A549 (cell line): ENCODE measurements at regions not wholly inside any gene's neighbourhood (a gene's known extent, or its start where the extent isn't known, plus 50 kb on each side); places are given as distances from the start of the nearest gene placed in this dataset.

ENCODE experiments used
- ATAC-seq, 2 experiments: fragments of 200-7000 bp in 1 of 2; fragments of >200 bp in 1 of 2; cut with Nextera tagmentation in 1 of 2; cut with Tn5 transposase in 1 of 2; 3 replicates each; pipeline versions ENCODE4 v1.8.0 to v1.9.1; 2018 to 2020; ENCODE audit warnings: mild to moderate bottlenecking in 1 of 2, moderate library complexity in 1 of 2
- CTCF ChIA-PET: fragments of 300-600 bp; sonication (Branson Sonifier 250); formaldehyde crosslinking; extraction: SDS; loops from one replicate; lab custom pipeline; 2021; ENCODE audit warnings: antibody characterized with exemption, inconsistent platforms; lab: Yijun Ruan, JAX
- POLR2A ChIA-PET: fragments of 350-600 bp; formaldehyde crosslinking; extraction: SDS; loops from one replicate; lab custom pipeline; 2021; ENCODE audit warnings: antibody characterized with exemption, inconsistent platforms; lab: Yijun Ruan, JAX
- DNase-seq, 2 experiments: peaks; one replicate each; pipeline versions ENCODE4 v3.0.0 to v3.0.0-alpha.2; 2011 to 2016; ENCODE audit warnings: low read depth in 1 of 2, low spot score in 1 of 2
- FAIRE-seq: peaks from 2 replicates; lab custom pipeline; 2011; peaks lifted over from hg19 to GRCh38; lab: Jason Lieb, UNC
- H3K27ac ChIP-seq, 2 experiments: fragments of >200 bp; sonication (Bioruptor Twin); formaldehyde crosslinking; 3 replicates each; pipeline ENCODE4 v1.5.1; 2016 to 2017
- H3K4me1 ChIP-seq: fragments of >200 bp; sonication (Bioruptor Twin); formaldehyde crosslinking; 3 replicates; pipeline ENCODE4 v1.6.1; 2016
- H3K4me2 ChIP-seq: fragments of >200 bp; sonication (Bioruptor Twin); formaldehyde crosslinking; 3 replicates; pipeline ENCODE4 v1.6.1; 2016
- H3K4me3 ChIP-seq: fragments of >200 bp; sonication (Bioruptor Twin); formaldehyde crosslinking; 3 replicates; pipeline ENCODE4 v1.5.1; 2016
- H3K9me3 ChIP-seq: fragments of >200 bp; sonication (Bioruptor Twin); formaldehyde crosslinking; 3 replicates; pipeline ENCODE4 v1.6.1; 2016
- CBX2 ChIP-seq: fragments of 200-600 bp; sonication (generic); IDR thresholded peaks from 2 replicates; pipeline ENCODE4 v1.6.1; 2016; ENCODE audit warnings: low read depth, mild to moderate bottlenecking, borderline replicate concordance
- CBX8 ChIP-seq: fragments of 200-600 bp; sonication (generic); IDR thresholded peaks from 2 replicates; pipeline ENCODE4 v1.6.1; 2016
- CHD2 ChIP-seq: fragments of 150-350 bp; IDR thresholded peaks from 2 replicates; pipeline ENCODE4 v1.6.1; 2014; ENCODE audit warnings: low read length; ENCODE audit not compliant: partially characterized antibody
- EP300 ChIP-seq, 2 experiments: fragments of >200 bp; sonication (Bioruptor Twin); formaldehyde crosslinking; IDR thresholded peaks; 2 replicates in 1 of 2; 3 replicates in 1 of 2; pipeline ENCODE4 v1.6.1; 2016 to 2017
- FOSB ChIP-seq: fragments of 250-450 bp; sonication (Bioruptor Pico); IDR thresholded peaks from 2 replicates; pipeline ENCODE4 v1.5.0; 2020; ENCODE audit warnings: mild to moderate bottlenecking, moderate library complexity
- FOXS1 ChIP-seq: fragments of 250-450 bp; sonication (Bioruptor Pico); IDR thresholded peaks from 2 replicates; pipeline ENCODE4 v1.5.0; 2020; ENCODE audit warnings: mild to moderate bottlenecking, moderate library complexity
- GATA3 ChIP-seq: IDR thresholded peaks from 2 replicates; pipeline ENCODE4 v1.6.1; 2012; ENCODE audit warnings: borderline replicate concordance
- HEYL ChIP-seq: fragments of 250-450 bp; sonication (Bioruptor Pico); IDR thresholded peaks from 2 replicates; pipeline ENCODE4 v1.8.0; 2021; ENCODE audit warnings: mild to moderate bottlenecking, moderate library complexity
- HOXB13 ChIP-seq: fragments of 250-450 bp; sonication (Bioruptor Pico); IDR thresholded peaks from 2 replicates; pipeline ENCODE4 v1.5.0; 2020; ENCODE audit warnings: low read depth, mild to moderate bottlenecking, moderate library complexity
- HOXB5 ChIP-seq: fragments of 250-450 bp; sonication (Bioruptor Pico); IDR thresholded peaks from 2 replicates; pipeline ENCODE4 v1.5.0; 2020; ENCODE audit warnings: mild to moderate bottlenecking, moderate library complexity
- JUNB ChIP-seq: fragments of >200 bp; sonication (Bioruptor Twin); formaldehyde crosslinking; IDR thresholded peaks from 2 replicates; pipeline ENCODE4 v1.6.1; 2016
- KDM1A ChIP-seq: fragments of 200-600 bp; sonication (generic); IDR thresholded peaks from 2 replicates; pipeline ENCODE4 v1.6.1; 2016; ENCODE audit warnings: low read depth, mild to moderate bottlenecking
- MAFK ChIP-seq: fragments of 450-650 bp; IDR thresholded peaks from 2 replicates; pipeline ENCODE4 v1.6.1; 2014; ENCODE audit not compliant: partially characterized antibody
- MYC ChIP-seq: IDR thresholded peaks from 2 replicates; pipeline ENCODE4 v1.6.1; 2012; ENCODE audit warnings: mild to moderate bottlenecking, inconsistent platforms, low read length, improper control_type of control experiment, borderline replicate concordance
- NPAS2 ChIP-seq: fragments of 250-450 bp; sonication (Bioruptor Pico); IDR thresholded peaks from 2 replicates; pipeline ENCODE4 v1.8.0; 2022; ENCODE audit warnings: mild to moderate bottlenecking, moderate library complexity, borderline replicate concordance
- POLR2A ChIP-seq: IDR thresholded peaks from 2 replicates; pipeline ENCODE4 v1.6.1; 2012; ENCODE audit warnings: mild to moderate bottlenecking, low read length
- POLR2AphosphoS2 ChIP-seq: conservative IDR thresholded peaks from 2 replicates; pipeline ENCODE4 v1.6.1; 2012; ENCODE audit warnings: low read length, improper control_type of control experiment, inconsistent platforms
- RAD21 ChIP-seq, 2 experiments: fragments of >200 bp in 1 of 2; sonication (Bioruptor Twin) in 1 of 2; formaldehyde crosslinking in 1 of 2; IDR thresholded peaks in 1 of 2; conservative IDR thresholded peaks in 1 of 2; 2 replicates in 1 of 2; 3 replicates in 1 of 2; pipeline ENCODE4 v1.6.1; 2012 to 2018; ENCODE audit warnings: inconsistent platforms in 1 of 2
- RARB ChIP-seq: fragments of 250-450 bp; sonication (Bioruptor Pico); IDR thresholded peaks from 2 replicates; pipeline ENCODE4 v1.8.0; 2021; ENCODE audit warnings: mild to moderate bottlenecking, moderate library complexity
- ZFP36 ChIP-seq: fragments of 450-650 bp; IDR thresholded peaks from 2 replicates; pipeline ENCODE4 v1.6.1; 2014; ENCODE audit warnings: borderline replicate concordance; ENCODE audit not compliant: partially characterized antibody
- WGBS: methylation state at CpG from one replicate; pipeline ENCODE4 v1.1.6; 2017; ENCODE audit errors: missing lambda C conversion rate; 5-methylcytosine and 5-hydroxymethylcytosine counted together
- TF ChIP-seq, protein P1 (sequence below): fragments of >200 bp; sonication (Bioruptor Twin); formaldehyde crosslinking; IDR thresholded peaks from 3 replicates; pipeline ENCODE4 v1.6.1; 2016
- TF ChIP-seq, protein P2 (sequence below): fragments of >200 bp; sonication (Bioruptor Twin); formaldehyde crosslinking; IDR thresholded peaks from 3 replicates; pipeline ENCODE4 v1.5.1; 2016
- TF ChIP-seq, protein P3 (sequence below): fragments of 450-650 bp; IDR thresholded peaks from 2 replicates; pipeline ENCODE4 v1.6.1; 2014; ENCODE audit warnings: antibody characterized with exemption
- TF ChIP-seq, protein P4 (sequence below): fragments of 250-450 bp; sonication (Bioruptor Pico); IDR thresholded peaks from 2 replicates; pipeline ENCODE4 v1.5.0; 2021; ENCODE audit warnings: mild to moderate bottlenecking, moderate library complexity, borderline replicate concordance
- TF ChIP-seq, protein P5 (sequence below): fragments of >200 bp; sonication (Bioruptor Twin); formaldehyde crosslinking; IDR thresholded peaks from 2 replicates; pipeline ENCODE4 v1.6.1; 2016

DNA sequence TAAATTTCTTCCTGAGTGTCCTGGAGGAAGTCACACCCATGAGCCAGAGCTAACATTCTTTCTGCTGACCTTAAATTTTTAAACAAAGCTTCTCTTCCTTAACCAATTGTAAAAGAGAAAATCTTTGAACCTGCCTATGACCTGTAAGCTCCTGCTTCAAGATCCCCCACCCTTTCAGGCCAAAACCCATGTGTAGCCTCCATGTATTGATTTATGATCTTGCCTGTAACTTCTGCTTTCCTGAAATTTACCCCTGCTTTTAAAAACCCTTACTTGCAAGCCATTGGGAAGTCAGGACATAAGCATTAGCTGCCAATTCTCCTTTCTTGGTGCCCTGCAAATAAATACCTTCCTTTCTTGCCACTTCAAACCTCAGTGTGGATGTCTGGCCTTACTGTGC is 68.5 kb upstream of the HECTD2 start:
- POLR2A ChIA-PET = no interaction called here
- CTCF ChIA-PET = interaction anchor here (0.7 kb wide), 1 partner anchor 570 kb away, joined by 3 read pairs; no protein-coding TSS in a partner anchor
- TF ChIP-seq CBX2 (no peak), RARB (no peak), FOXS1 (CRISPR knock-in tag) (no peak), JUNB (no peak), KDM1A (no peak), RAD21 (conservative IDR thresholded peaks at IDR 0.05 in 1 of 2, IDR thresholded peaks at IDR 0.05 in 1 of 2) (no peak)
- TF ChIP-seq, protein P1, sequence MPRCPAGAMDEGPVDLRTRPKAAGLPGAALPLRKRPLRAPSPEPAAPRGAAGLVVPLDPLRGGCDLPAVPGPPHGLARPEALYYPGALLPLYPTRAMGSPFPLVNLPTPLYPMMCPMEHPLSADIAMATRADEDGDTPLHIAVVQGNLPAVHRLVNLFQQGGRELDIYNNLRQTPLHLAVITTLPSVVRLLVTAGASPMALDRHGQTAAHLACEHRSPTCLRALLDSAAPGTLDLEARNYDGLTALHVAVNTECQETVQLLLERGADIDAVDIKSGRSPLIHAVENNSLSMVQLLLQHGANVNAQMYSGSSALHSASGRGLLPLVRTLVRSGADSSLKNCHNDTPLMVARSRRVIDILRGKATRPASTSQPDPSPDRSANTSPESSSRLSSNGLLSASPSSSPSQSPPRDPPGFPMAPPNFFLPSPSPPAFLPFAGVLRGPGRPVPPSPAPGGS = no peak
- no peaks in the 10 kb centered on the region for H3K4me1 ChIP-seq
- H3K9me3 ChIP-seq = no peaks in the 10 kb centered on the region
- no peak overlapping the region for H3K4me2 ChIP-seq
- DNase-seq = no peak
- H3K27ac ChIP-seq = no peak overlapping the region
- no peak for FAIRE-seq
- no peak overlapping the region for H3K4me3 ChIP-seq
- no peak for ATAC-seq

DNA sequence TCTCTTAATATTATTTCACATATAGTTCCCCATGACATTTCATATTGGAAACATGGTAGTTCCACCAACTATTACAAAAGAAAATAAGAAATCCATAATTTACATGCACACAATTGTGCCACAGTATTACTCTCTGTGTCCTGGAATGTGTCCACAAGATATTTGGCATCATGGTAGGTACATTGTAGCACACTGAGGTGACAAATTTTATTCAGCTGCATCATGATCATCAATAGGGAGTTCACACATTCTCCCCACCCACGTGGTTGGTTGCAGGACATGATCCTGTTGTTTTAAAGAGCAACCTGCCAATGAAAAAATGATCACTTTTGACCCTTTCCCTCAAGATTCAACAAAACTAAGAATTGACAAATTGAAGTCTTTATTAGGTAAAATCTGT is 67.1 kb upstream of the HECTD2 start:
- TF ChIP-seq MAFK (no peak), GATA3 (no peak), HOXB13 (CRISPR knock-in tag) (no peak), HEYL (no peak), ZFP36 (no peak), POLR2A (no peak)
- TF ChIP-seq, protein P2, sequence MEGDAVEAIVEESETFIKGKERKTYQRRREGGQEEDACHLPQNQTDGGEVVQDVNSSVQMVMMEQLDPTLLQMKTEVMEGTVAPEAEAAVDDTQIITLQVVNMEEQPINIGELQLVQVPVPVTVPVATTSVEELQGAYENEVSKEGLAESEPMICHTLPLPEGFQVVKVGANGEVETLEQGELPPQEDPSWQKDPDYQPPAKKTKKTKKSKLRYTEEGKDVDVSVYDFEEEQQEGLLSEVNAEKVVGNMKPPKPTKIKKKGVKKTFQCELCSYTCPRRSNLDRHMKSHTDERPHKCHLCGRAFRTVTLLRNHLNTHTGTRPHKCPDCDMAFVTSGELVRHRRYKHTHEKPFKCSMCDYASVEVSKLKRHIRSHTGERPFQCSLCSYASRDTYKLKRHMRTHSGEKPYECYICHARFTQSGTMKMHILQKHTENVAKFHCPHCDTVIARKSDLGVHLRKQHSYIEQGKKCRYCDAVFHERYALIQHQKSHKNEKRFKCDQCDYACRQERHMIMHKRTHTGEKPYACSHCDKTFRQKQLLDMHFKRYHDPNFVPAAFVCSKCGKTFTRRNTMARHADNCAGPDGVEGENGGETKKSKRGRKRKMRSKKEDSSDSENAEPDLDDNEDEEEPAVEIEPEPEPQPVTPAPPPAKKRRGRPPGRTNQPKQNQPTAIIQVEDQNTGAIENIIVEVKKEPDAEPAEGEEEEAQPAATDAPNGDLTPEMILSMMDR = no peak
- TF ChIP-seq, protein P3, sequence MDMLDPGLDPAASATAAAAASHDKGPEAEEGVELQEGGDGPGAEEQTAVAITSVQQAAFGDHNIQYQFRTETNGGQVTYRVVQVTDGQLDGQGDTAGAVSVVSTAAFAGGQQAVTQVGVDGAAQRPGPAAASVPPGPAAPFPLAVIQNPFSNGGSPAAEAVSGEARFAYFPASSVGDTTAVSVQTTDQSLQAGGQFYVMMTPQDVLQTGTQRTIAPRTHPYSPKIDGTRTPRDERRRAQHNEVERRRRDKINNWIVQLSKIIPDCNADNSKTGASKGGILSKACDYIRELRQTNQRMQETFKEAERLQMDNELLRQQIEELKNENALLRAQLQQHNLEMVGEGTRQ = no peak
- TF ChIP-seq, all 56 proteins: peak for 0
- H3K4me2 ChIP-seq = no peak overlapping the region
- no peak overlapping the region for H3K27ac ChIP-seq
- DNase-seq = no peak
- 8% methylated on average over 1 of the region's 1 CpG for WGBS
- ChIA-PET POLR2A (no interaction called here), CTCF (interaction anchor here (2.2 kb wide), 1 partner anchor 45 kb away, joined by 5 read pairs; no protein-coding TSS in a partner anchor)
- no peak for ATAC-seq
- no peaks in the 10 kb centered on the region for H3K9me3 ChIP-seq
- H3K4me1 ChIP-seq = no peaks in the 10 kb centered on the region
- H3K4me3 ChIP-seq = no peak overlapping the region
- no peak for FAIRE-seq

DNA sequence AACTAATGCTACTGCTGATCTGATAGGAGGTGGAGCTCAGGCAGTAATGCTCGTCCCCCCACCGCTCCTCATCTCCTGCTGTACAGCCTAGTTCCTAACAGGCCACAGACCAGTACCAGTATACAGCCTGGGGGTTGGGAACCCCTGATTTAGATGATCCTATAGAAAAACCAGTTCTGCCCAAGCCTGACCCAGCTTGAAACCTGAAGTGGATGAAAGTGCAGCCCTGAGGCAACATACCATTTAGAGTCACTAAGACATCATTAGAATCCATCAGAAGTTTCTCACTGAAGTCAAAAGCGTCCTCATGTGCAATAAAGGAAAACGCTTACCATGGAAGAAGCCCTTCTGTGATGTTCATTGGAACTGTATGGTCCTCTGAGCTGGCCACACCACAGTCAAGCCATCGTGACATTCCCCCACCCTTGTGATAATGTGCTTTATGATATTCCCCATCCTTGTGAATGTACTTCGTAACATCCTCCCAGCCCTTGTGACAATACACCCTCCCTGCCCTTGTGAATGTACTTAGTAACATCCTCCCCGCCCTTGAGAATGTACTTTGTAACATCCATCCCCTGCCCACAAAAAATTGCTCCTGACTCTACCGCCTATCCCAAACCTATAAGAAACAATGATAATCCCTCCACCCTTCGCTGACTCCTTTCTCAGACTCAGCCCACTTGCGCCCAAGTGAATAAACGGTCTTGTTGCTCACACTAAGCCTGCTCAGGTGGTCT is 65.9 kb upstream of the HECTD2 start:
- FAIRE-seq = no peak
- Histone ChIP-seq H3K4me2 (no peak overlapping the region), H3K27ac (no peak overlapping the region), H3K4me3 (no peak overlapping the region), H3K9me3 (no peaks in the 10 kb centered on the region), H3K4me1 (no peaks in the 10 kb centered on the region)
- no peak for ATAC-seq
- ChIA-PET POLR2A (no interaction called here), CTCF (interaction anchor here (2.2 kb wide), 1 partner anchor 46 kb away, joined by 5 read pairs; no protein-coding TSS in a partner anchor)
- no peak for DNase-seq
- 56% methylated on average over 11 of the region's 11 CpGs for WGBS
- TF ChIP-seq POLR2AphosphoS2 = no peak
- no peak for TF ChIP-seq CBX8
- TF ChIP-seq, protein P1 = no peak
- no peak for TF ChIP-seq MAFK
- TF ChIP-seq, protein P4, sequence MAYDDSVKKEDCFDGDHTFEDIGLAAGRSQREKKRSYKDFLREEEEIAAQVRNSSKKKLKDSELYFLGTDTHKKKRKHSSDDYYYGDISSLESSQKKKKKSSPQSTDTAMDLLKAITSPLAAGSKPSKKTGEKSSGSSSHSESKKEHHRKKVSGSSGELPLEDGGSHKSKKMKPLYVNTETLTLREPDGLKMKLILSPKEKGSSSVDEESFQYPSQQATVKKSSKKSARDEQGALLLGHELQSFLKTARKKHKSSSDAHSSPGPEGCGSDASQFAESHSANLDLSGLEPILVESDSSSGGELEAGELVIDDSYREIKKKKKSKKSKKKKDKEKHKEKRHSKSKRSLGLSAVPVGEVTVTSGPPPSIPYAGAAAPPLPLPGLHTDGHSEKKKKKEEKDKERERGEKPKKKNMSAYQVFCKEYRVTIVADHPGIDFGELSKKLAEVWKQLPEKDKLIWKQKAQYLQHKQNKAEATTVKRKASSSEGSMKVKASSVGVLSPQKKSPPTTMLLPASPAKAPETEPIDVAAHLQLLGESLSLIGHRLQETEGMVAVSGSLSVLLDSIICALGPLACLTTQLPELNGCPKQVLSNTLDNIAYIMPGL = no peak
- TF ChIP-seq EP300 (IDR thresholded peaks at IDR 0.05) = no peak
- TF ChIP-seq HEYL = no peak
- no peak for TF ChIP-seq CHD2
- no peak for TF ChIP-seq HOXB5 (CRISPR knock-in tag)
- no peak for TF ChIP-seq MYC
- no peak for TF ChIP-seq FOSB (CRISPR knock-in tag)
- TF ChIP-seq, protein P5, sequence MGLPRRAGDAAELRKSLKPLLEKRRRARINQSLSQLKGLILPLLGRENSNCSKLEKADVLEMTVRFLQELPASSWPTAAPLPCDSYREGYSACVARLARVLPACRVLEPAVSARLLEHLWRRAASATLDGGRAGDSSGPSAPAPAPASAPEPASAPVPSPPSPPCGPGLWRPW = no peak
- no peak for TF ChIP-seq NPAS2 (CRISPR knock-in tag)
- TF ChIP-seq JUNB = no peak
